OCI-LY1 (cell line): ENCODE measurements at regions not wholly inside any gene's neighbourhood (a gene's known extent, or its start where the extent isn't known, plus 50 kb on each side); places are given as distances from the start of the nearest gene placed in this dataset.

Experiments used
- H2AFZ ChIP-seq: fragments of 200-600 bp; sonication (generic), shearing (Covaris generic); 2 replicates; pipeline ENCODE4 v1.6.0; 2014; ENCODE audit warnings: antibody characterized with exemption, mild to moderate bottlenecking, low read length
- H3F3A ChIP-seq: fragments of 200-600 bp; sonication (generic), shearing (Covaris generic); 2 replicates; pipeline ENCODE4 v1.6.0; 2014; ENCODE audit warnings: mild to moderate bottlenecking, antibody characterized with exemption, low read length, moderate library complexity; ENCODE audit not compliant: insufficient read depth
- H3K27ac ChIP-seq: fragments of 200-600 bp; sonication (generic); 2 replicates; pipeline ENCODE4 v1.5.1; 2014; ENCODE audit warnings: low read length, mixed run types, mild to moderate bottlenecking, low read depth; ENCODE audit not compliant: poor library complexity, severe bottlenecking
- H3K27me3 ChIP-seq: fragments of 200-600 bp; sonication (generic); 2 replicates; pipeline ENCODE4 v1.6.0; 2014; ENCODE audit warnings: antibody characterized with exemption, mild to moderate bottlenecking, low read length, moderate library complexity; ENCODE audit not compliant: insufficient read depth
- H3K36me3 ChIP-seq: fragments of 200-600 bp; sonication (generic); 2 replicates; pipeline ENCODE4 v1.6.1; 2014; ENCODE audit warnings: mild to moderate bottlenecking, antibody characterized with exemption, low read length, moderate library complexity, mixed read lengths; ENCODE audit not compliant: insufficient read depth
- H3K4me1 ChIP-seq: fragments of 200-600 bp; sonication (generic); 2 replicates; pipeline ENCODE4 v1.5.1; 2014; ENCODE audit warnings: mild to moderate bottlenecking, low read length, moderate library complexity; ENCODE audit not compliant: insufficient read depth, severe bottlenecking
- H3K4me2 ChIP-seq: fragments of 200-600 bp; sonication (generic), shearing (Covaris generic); 2 replicates; pipeline ENCODE4 v1.6.1; 2014; ENCODE audit warnings: low read length
- H3K4me3 ChIP-seq: fragments of 200-600 bp; sonication (generic); 2 replicates; pipeline ENCODE4 v1.5.1; 2014; ENCODE audit warnings: low read length, low read depth, mild to moderate bottlenecking, mixed read lengths; ENCODE audit not compliant: poor library complexity, severe bottlenecking
- H3K79me2 ChIP-seq: fragments of 200-600 bp; shearing (Covaris generic); 2 replicates; pipeline ENCODE4 v1.6.1; 2016; ENCODE audit warnings: mixed run types, low read length, mixed read lengths; ENCODE audit not compliant: insufficient read depth
- H3K9ac ChIP-seq: fragments of 200-600 bp; sonication (generic), shearing (Covaris generic); 2 replicates; pipeline ENCODE4 v1.6.1; 2014; ENCODE audit warnings: mild to moderate bottlenecking, low read length, mixed read lengths
- H3K9me2 ChIP-seq: fragments of 200-600 bp; sonication (generic), shearing (Covaris generic); 2 replicates; pipeline ENCODE4 v1.6.1; 2014; ENCODE audit warnings: low read depth, mild to moderate bottlenecking, low read length, mixed read lengths
- H3K9me3 ChIP-seq: fragments of 200-600 bp; shearing (Covaris generic); 2 replicates; pipeline ENCODE4 v1.6.1; 2014; ENCODE audit warnings: low read length, mixed read lengths
- H4K20me1 ChIP-seq: fragments of 200-600 bp; sonication (generic), shearing (Covaris generic); 2 replicates; pipeline ENCODE4 v1.6.0; 2016; ENCODE audit warnings: mild to moderate bottlenecking, low read length; ENCODE audit not compliant: insufficient read depth
- EZH2 ChIP-seq: fragments of 200-600 bp; sonication (generic), shearing (Covaris generic); IDR thresholded peaks from 2 replicates; pipeline ENCODE4 v1.8.0; 2017; ENCODE audit warnings: borderline replicate concordance, mixed run types, mild to moderate bottlenecking, antibody characterized with exemption, low read length, moderate library complexity, mixed read lengths
- TF ChIP-seq, protein P1 (sequence below): fragments of 200-600 bp; sonication (generic), shearing (Covaris generic); IDR thresholded peaks from 2 replicates; pipeline ENCODE4 v1.5.1; 2017; ENCODE audit warnings: mild to moderate bottlenecking, antibody characterized with exemption, low read length, moderate library complexity, mixed read lengths

DNA sequence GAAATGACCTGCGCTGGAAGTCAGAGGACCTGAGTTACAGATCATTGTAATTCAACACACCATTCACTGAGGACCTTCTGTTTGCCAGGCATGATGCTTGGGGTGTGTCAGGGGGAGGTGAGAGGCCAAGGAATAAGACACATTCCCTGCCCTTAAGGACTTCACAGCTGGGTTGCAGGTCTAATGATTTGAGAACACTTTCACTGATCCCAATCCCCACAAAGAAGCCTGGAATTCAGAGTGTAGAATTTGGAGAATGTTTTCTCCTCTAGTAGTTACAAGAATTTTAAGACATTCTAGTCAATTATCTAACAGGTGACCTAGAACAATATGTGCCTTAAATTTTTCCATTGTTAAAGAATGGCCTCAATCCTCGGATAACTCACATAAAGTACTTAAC, 322.4 kb downstream of the TNS1 start:
- H3K4me2 ChIP-seq: no peak overlapping the region
- H3K4me1 ChIP-seq: no peaks in the 10 kb centered on the region
- no peak overlapping the region for H3K9ac ChIP-seq
- no peak overlapping the region for H2AFZ ChIP-seq
- H3K9me3 ChIP-seq: no peaks in the 10 kb centered on the region
- no peaks in the 10 kb centered on the region for H3K79me2 ChIP-seq
- H3K36me3 ChIP-seq: no peaks in the 10 kb centered on the region
- H3K27me3 ChIP-seq: no peaks in the 10 kb centered on the region
- no peaks in the 10 kb centered on the region for H3F3A ChIP-seq
- H3K27ac ChIP-seq: no peak overlapping the region
- no peak overlapping the region for H3K4me3 ChIP-seq
- no peaks in the 10 kb centered on the region for H4K20me1 ChIP-seq
- TF ChIP-seq, protein P1, sequence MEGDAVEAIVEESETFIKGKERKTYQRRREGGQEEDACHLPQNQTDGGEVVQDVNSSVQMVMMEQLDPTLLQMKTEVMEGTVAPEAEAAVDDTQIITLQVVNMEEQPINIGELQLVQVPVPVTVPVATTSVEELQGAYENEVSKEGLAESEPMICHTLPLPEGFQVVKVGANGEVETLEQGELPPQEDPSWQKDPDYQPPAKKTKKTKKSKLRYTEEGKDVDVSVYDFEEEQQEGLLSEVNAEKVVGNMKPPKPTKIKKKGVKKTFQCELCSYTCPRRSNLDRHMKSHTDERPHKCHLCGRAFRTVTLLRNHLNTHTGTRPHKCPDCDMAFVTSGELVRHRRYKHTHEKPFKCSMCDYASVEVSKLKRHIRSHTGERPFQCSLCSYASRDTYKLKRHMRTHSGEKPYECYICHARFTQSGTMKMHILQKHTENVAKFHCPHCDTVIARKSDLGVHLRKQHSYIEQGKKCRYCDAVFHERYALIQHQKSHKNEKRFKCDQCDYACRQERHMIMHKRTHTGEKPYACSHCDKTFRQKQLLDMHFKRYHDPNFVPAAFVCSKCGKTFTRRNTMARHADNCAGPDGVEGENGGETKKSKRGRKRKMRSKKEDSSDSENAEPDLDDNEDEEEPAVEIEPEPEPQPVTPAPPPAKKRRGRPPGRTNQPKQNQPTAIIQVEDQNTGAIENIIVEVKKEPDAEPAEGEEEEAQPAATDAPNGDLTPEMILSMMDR: no peak
- TF ChIP-seq EZH2: no peak
- no peaks in the 10 kb centered on the region for H3K9me2 ChIP-seq

DNA sequence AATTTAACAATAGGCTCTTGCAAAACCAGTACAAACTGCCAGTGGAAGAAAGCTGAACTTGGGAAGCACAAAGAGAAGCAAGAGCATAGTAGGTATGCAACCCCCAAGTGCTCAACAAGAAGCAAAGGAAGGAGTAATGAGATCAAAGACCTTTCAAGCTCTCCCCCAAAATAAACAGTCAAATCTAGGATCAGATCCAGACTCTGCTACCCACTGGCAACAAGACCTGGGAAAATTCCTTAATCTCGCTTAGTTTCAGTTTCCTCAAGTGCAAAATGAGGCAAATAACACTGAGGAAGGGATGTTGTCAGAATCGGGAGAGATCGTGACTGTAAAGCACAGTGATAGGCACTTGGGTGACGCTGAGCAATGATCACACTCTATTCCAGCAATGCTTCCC, 329.2 kb downstream of the TNS1 start:
- Histone ChIP-seq H3K36me3 (no peaks in the 10 kb centered on the region), H3K9me2 (no peaks in the 10 kb centered on the region), H3F3A (no peaks in the 10 kb centered on the region), H3K4me3 (no peak overlapping the region), H4K20me1 (no peaks in the 10 kb centered on the region), H3K9me3 (no peaks in the 10 kb centered on the region), H3K9ac (no peak overlapping the region), H3K79me2 (no peaks in the 10 kb centered on the region), H3K27ac (no peak overlapping the region), H2AFZ (no peak overlapping the region), H3K4me1 (no peaks in the 10 kb centered on the region), H3K27me3 (no peaks in the 10 kb centered on the region), H3K4me2 (no peak overlapping the region)
- no peak for TF ChIP-seq EZH2
- TF ChIP-seq, protein P1: no peak

DNA sequence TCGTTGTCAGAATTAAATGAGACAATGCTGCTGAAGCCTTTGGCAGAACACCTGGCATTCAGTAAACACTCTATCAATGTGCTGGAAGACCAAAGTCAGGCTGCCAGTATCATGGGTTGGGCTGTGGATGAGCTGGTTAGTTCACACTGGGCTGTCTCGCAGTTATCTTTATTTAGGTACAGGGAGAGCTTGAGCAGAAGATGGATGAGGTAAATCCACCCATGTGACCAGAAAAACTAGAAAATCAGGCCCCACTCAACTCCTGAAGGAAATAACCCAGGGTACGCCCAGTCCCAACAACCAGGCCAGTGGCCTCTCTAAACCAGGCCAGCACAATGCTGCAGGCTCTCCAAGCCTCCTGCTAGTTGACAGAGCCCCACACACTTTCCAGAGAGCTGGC, 330.3 kb downstream of the TNS1 start:
- no peaks in the 10 kb centered on the region for H4K20me1 ChIP-seq
- no peaks in the 10 kb centered on the region for H3K9me2 ChIP-seq
- no peak overlapping the region for H3K4me2 ChIP-seq
- H3F3A ChIP-seq: no peaks in the 10 kb centered on the region
- H3K9me3 ChIP-seq: no peaks in the 10 kb centered on the region
- H3K79me2 ChIP-seq: no peaks in the 10 kb centered on the region
- no peak for TF ChIP-seq EZH2
- TF ChIP-seq, protein P1: no peak
- no peaks in the 10 kb centered on the region for H3K36me3 ChIP-seq
- H3K4me3 ChIP-seq: no peak overlapping the region
- H3K4me1 ChIP-seq: no peaks in the 10 kb centered on the region
- H3K27ac ChIP-seq: no peak overlapping the region
- H3K27me3 ChIP-seq: no peaks in the 10 kb centered on the region
- no peak overlapping the region for H2AFZ ChIP-seq
- no peak overlapping the region for H3K9ac ChIP-seq
